Erythroblast (primary cell): ENCODE measurements at regions not wholly inside any gene's neighbourhood (a gene's known extent, or its start where the extent isn't known, plus 50 kb on each side); places are given as distances from the start of the nearest gene placed in this dataset.
"Not testable (repeated sequence)": the region's sequence is repeated elsewhere in the genome, so short reads cannot be mapped to it uniquely, and the experiment has no call there.

Experiments
- GATA1 ChIP-seq: IDR thresholded peaks from 2 replicates; pipeline ENCODE4 v1.6.1; 2011; ENCODE audit warnings: low read depth, mild to moderate bottlenecking, control low read depth, low read length, moderate library complexity
- POLR2A ChIP-seq: IDR thresholded peaks from 2 replicates; pipeline ENCODE4 v1.6.1; 2011; ENCODE audit warnings: mild to moderate bottlenecking, low read length

DNA sequence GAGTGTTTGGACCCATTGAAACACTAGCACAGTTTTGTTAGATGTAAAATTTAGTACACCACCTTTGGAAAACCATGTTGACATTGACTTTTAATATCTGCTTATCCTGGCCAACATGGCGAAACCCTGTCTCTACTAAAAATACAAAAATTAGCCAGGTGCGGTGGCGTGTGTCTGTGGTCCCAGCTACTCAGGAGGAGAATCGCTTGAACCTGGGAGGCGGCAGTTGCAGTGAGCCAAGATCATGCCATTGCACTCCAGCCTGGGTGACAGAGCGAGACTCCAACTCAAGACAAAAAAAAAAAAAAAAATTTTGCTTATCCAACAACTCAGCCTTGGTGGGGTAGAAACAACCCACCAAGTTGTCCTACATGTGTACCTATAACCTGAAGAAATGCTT lies 454.2 kb downstream of the EFNB2 start:
- TF ChIP-seq POLR2A, GATA1: not testable (repeated sequence)
